Natural killer cell (primary cell): ENCODE measurements at regions not wholly inside any gene's neighbourhood (a gene's known extent, or its start where the extent isn't known, plus 50 kb on each side); places are given as distances from the start of the nearest gene placed in this dataset.

Experiments
- ATAC-seq, 3 donors: fragments of 150-1000 bp in 2 of 3; fragments of 200-7000 bp in 1 of 3; cut with Tn5 transposase; 1 replicate in 1 of 3; 2 replicates in 2 of 3; pipeline ENCODE4 v1.10.0; 2021; ENCODE audit warnings: mild to moderate bottlenecking in 2 of 3, moderate library complexity in 2 of 3
- DNase-seq, 2 donors: peaks; one replicate each; pipeline versions ENCODE4 v3.0.0 to v3.0.0-alpha.2; 2013 to 2021; ENCODE audit warnings: mixed read lengths in 1 of 2
- H3K27ac ChIP-seq: one replicate; pipeline ENCODE4 v1.5.1; 2013; ENCODE audit warnings: mild to moderate bottlenecking, low read length
- H3K27me3 ChIP-seq: one replicate; pipeline ENCODE4 v1.6.1; 2013; ENCODE audit warnings: low read length; ENCODE audit not compliant: control insufficient read depth, insufficient read depth
- H3K36me3 ChIP-seq: one replicate; pipeline ENCODE4 v1.6.1; 2013; ENCODE audit warnings: low read length; ENCODE audit not compliant: control insufficient read depth, insufficient read depth
- H3K4me1 ChIP-seq: one replicate; pipeline ENCODE4 v1.6.1; 2013; ENCODE audit warnings: low read length; ENCODE audit not compliant: control insufficient read depth, insufficient read depth
- H3K4me3 ChIP-seq: one replicate; pipeline ENCODE4 v1.5.1; 2013; ENCODE audit warnings: low read length
- H3K9me3 ChIP-seq: one replicate; pipeline ENCODE4 v1.6.1; 2013; ENCODE audit warnings: low read length; ENCODE audit not compliant: control insufficient read depth, insufficient read depth
- H3K27ac Mint-ChIP-seq, 2 donors: one replicate each; pipeline ENCODE4 v1.8.0; 2022; ENCODE audit warnings: mild to moderate bottlenecking in 2 of 2, mixed read lengths in 2 of 2, moderate library complexity in 1 of 2
- H3K27me3 Mint-ChIP-seq, 2 donors: one replicate each; pipeline ENCODE4 v1.8.0; 2022; ENCODE audit warnings: low read depth in 2 of 2, mixed read lengths in 2 of 2
- H3K36me3 Mint-ChIP-seq: one replicate; pipeline ENCODE4 v1.8.0; 2022; ENCODE audit warnings: mixed read lengths
- H3K4me1 Mint-ChIP-seq, 2 donors: one replicate each; pipeline ENCODE4 v1.8.0; 2022; ENCODE audit warnings: mixed read lengths in 2 of 2
- H3K4me3 Mint-ChIP-seq: one replicate; pipeline ENCODE4 v1.8.0; 2022; ENCODE audit warnings: mild to moderate bottlenecking, moderate library complexity, mixed read lengths
- H3K9me3 Mint-ChIP-seq, 2 donors: one replicate each; pipeline ENCODE4 v1.8.0; 2022; ENCODE audit warnings: mixed read lengths in 2 of 2
- WGBS: methylation state at CpG from one replicate; pipeline ENCODE4 v1.1.7; 2013; ENCODE audit warnings: missing lambda C conversion rate; ENCODE audit not compliant: insufficient coverage; 5-methylcytosine and 5-hydroxymethylcytosine counted together
- intact Hi-C: fragments of 100-400 bp; cut with micrococcal nuclease; formaldehyde crosslinking; loops from one replicate; pipeline ENCODE4 v1.14.2; 2022
- TF ChIP-seq, protein P1 (sequence below): fragments of 200-600 bp; IDR thresholded peaks from one replicate; pipeline ENCODE4 v1.8.0; 2022; ENCODE audit warnings: antibody characterized with exemption

DNA sequence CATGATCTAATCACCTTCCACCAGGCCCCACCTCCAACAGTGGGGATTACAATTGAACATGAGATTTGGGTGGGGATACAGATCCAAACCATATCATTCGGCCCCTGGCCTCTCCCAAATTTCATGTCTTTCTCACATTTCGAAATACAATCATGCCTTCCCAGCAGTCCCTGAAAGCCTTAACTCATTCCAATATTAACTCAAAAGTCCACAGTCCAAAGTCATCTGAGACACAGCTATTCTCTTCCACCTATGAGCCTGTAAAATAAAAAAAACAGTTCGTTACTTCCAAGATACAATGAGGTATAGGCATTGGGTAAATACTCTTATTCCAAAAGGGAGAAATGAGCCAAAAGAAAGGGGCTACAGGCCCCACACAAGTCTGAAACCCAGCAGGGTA, 222.6 kb downstream of the SOD2 start:
- H3K36me3 Mint-ChIP-seq, result no peaks in the 10 kb centered on the region
- H3K4me1 ChIP-seq, result no peaks in the 10 kb centered on the region
- intact Hi-C loops, result no loop called here
- H3K27me3 Mint-ChIP-seq, result peaks cover 3 to 33% of the 10 kb centered on the region in 2 donors
- H3K9me3 Mint-ChIP-seq, result no peaks in the 10 kb centered on the region
- no peak for DNase-seq
- H3K36me3 ChIP-seq, result no peaks in the 10 kb centered on the region
- no peak for ATAC-seq
- H3K4me3 ChIP-seq, result no peak overlapping the region
- WGBS, result 87% methylated on average over 2 of the region's 3 CpGs
- H3K9me3 ChIP-seq, result no peaks in the 10 kb centered on the region
- no peak overlapping the region for H3K27ac Mint-ChIP-seq
- no peak overlapping the region for H3K4me3 Mint-ChIP-seq
- H3K4me1 Mint-ChIP-seq, result no peaks in the 10 kb centered on the region
- TF ChIP-seq, protein P1, sequence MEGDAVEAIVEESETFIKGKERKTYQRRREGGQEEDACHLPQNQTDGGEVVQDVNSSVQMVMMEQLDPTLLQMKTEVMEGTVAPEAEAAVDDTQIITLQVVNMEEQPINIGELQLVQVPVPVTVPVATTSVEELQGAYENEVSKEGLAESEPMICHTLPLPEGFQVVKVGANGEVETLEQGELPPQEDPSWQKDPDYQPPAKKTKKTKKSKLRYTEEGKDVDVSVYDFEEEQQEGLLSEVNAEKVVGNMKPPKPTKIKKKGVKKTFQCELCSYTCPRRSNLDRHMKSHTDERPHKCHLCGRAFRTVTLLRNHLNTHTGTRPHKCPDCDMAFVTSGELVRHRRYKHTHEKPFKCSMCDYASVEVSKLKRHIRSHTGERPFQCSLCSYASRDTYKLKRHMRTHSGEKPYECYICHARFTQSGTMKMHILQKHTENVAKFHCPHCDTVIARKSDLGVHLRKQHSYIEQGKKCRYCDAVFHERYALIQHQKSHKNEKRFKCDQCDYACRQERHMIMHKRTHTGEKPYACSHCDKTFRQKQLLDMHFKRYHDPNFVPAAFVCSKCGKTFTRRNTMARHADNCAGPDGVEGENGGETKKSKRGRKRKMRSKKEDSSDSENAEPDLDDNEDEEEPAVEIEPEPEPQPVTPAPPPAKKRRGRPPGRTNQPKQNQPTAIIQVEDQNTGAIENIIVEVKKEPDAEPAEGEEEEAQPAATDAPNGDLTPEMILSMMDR, result no peak
- no peak overlapping the region for H3K27ac ChIP-seq
- no peaks in the 10 kb centered on the region for H3K27me3 ChIP-seq

DNA sequence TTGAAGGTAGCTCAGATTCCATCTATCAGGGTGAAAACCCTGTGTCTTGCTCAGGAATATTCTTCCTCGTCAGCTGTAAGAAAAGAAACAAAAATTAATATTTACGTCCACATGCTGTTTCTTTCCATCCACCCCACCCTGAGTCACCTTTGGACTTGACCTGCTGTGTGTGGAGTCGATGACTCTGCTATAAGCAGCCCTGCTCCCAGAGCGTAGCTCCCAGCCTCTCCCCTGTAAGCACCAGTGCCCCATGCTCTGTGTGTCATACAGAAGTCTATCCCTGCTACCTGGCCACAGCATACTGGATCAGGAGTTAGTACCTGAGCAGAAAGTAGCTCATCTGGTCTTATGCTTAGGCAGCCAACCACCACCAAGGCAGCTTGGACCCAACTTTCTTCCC, 223.6 kb downstream of the SOD2 start:
- intact Hi-C loops, result no loop called here
- no peaks in the 10 kb centered on the region for H3K9me3 Mint-ChIP-seq
- Histone ChIP-seq H3K4me1 (no peaks in the 10 kb centered on the region), H3K27ac (no peak overlapping the region), H3K36me3 (no peaks in the 10 kb centered on the region), H3K4me3 (no peak overlapping the region), H3K27me3 (no peaks in the 10 kb centered on the region), H3K9me3 (no peaks in the 10 kb centered on the region)
- DNase-seq (no peak), ATAC-seq (no peak)
- no peak overlapping the region for H3K4me3 Mint-ChIP-seq
- whole genome bisulfite sequencing, result 84% methylated on average over 4 of the region's 4 CpGs
- TF ChIP-seq, protein P1, result no peak
- peaks cover 3 to 33% of the 10 kb centered on the region in 2 donors for H3K27me3 Mint-ChIP-seq
- H3K27ac Mint-ChIP-seq, result no peak overlapping the region
- H3K36me3 Mint-ChIP-seq, result no peaks in the 10 kb centered on the region
- no peaks in the 10 kb centered on the region for H3K4me1 Mint-ChIP-seq

DNA sequence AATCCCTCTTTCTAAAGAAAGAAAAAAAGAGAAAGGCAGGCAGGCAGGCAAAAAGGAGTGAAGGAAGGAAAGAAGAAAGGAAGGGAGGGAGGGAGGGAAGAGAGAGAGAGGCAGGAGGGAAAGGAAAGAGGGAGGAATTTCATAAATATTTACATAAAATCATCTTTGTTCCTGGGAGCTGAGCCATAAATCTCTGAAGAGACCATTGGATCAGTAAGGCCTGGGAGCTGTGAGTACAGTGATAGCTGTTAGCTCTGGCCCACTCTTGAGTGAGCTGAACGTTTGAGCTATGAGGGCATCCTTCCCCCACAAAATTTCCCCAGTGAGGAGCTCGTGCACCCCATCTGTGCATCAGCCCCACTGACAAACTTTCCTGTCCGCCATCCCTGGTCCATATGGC, 224.0 kb downstream of the SOD2 start:
- Histone ChIP-seq H3K27ac (no peak overlapping the region), H3K9me3 (no peaks in the 10 kb centered on the region), H3K4me3 (no peak overlapping the region), H3K4me1 (no peaks in the 10 kb centered on the region), H3K36me3 (no peaks in the 10 kb centered on the region), H3K27me3 (no peaks in the 10 kb centered on the region)
- H3K27me3 Mint-ChIP-seq, result peaks cover 3 to 33% of the 10 kb centered on the region in 2 donors
- H3K9me3 Mint-ChIP-seq, result no peaks in the 10 kb centered on the region
- no peaks in the 10 kb centered on the region for H3K4me1 Mint-ChIP-seq
- TF ChIP-seq, protein P1, result no peak
- no peaks in the 10 kb centered on the region for H3K36me3 Mint-ChIP-seq
- intact Hi-C loops, result no loop called here
- H3K27ac Mint-ChIP-seq, result no peak overlapping the region
- no peak overlapping the region for H3K4me3 Mint-ChIP-seq
- WGBS, result 73% methylated on average over 3 of the region's 3 CpGs
- ATAC-seq (no peak), DNase-seq (no peak)

DNA sequence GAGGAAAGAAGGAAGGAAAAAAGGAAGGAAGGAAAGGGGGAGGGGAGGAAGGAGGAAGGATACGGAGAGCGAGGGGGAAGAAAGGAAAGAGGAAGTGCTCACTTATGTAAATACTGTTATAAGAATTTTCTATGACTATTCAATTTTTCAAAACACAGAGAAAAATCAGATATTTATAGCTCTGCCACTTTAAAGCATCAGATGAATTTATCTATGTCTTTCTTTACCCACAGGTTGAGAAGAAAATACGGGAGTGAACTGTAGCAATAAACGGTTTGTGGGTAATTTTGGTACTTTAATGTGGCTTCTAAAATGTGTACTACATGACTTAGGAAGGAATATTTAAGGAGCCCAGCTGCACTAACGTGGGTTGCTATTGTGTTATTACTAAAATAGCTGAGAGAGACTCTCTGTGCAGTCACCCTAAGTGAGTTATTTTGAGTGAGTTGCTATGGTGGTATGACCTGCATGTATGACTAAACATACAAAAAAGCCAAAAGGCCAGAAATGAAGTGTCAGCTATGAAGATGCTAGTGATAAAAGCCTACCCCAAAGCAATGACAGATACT, 225.5 kb downstream of the SOD2 start:
- no peaks in the 10 kb centered on the region for H3K36me3 Mint-ChIP-seq
- TF ChIP-seq, protein P1, result no peak
- no peak overlapping the region for H3K4me3 Mint-ChIP-seq
- Histone ChIP-seq H3K9me3 (no peaks in the 10 kb centered on the region), H3K27me3 (no peaks in the 10 kb centered on the region), H3K4me1 (no peaks in the 10 kb centered on the region), H3K4me3 (no peak overlapping the region), H3K36me3 (no peaks in the 10 kb centered on the region), H3K27ac (no peak overlapping the region)
- no peaks in the 10 kb centered on the region for H3K4me1 Mint-ChIP-seq
- intact Hi-C loops, result no loop called here
- ATAC-seq (no peak), DNase-seq (no peak)
- no peak overlapping the region for H3K27ac Mint-ChIP-seq
- H3K9me3 Mint-ChIP-seq, result no peaks in the 10 kb centered on the region
- peaks cover 3 to 26% of the 10 kb centered on the region in 2 donors for H3K27me3 Mint-ChIP-seq
- whole genome bisulfite sequencing, result 18% methylated on average over 2 of the region's 5 CpGs
